HCT116 (cell line): ENCODE measurements at regions not wholly inside any gene's neighbourhood (a gene's known extent, or its start where the extent isn't known, plus 50 kb on each side); places are given as distances from the start of the nearest gene placed in this dataset.

Source experiments
- ATAC-seq: fragments of 200-7000 bp; cut with Tn5 transposase; 2 replicates; pipeline ENCODE4 v1.9.1; 2020; ENCODE audit warnings: mild to moderate bottlenecking, moderate library complexity
- BruUV-seq: library from RNA; stranded (reverse); fragments of 400-500 nt; replicated peaks from 2 replicates; lab custom pipeline; 2021; lab: Mats Ljungman, UMichigan
- CTCF ChIA-PET: fragments of 300-600 bp; sonication (Branson Sonifier 250); formaldehyde crosslinking; loops from one replicate; lab custom pipeline; 2021; ENCODE audit warnings: antibody characterized with exemption; lab: Charles Lee
- POLR2A ChIA-PET: fragments of 300-600, 350-600 bp; sonication (Branson Sonifier 250); formaldehyde crosslinking; loops from one replicate; lab custom pipeline; 2021; ENCODE audit warnings: antibody characterized with exemption; lab: Charles Lee
- RAD21 ChIA-PET, 2 experiments: fragments of 300-600 bp; sonication (Branson Sonifier 250); formaldehyde crosslinking; loops; one replicate each; lab custom pipeline; 2023; ENCODE audit warnings: low total read pairs in 2 of 2; ENCODE audit not compliant: uncharacterized antibody in 2 of 2, unreplicated experiment in 2 of 2, low non-redundant PET in 1 of 2; lab: Charles Lee
- DNase-seq: peaks from one replicate; pipeline ENCODE4 v3.0.0-alpha.2; 2010; ENCODE audit warnings: low read depth, low spot score
- H2AFZ ChIP-seq: fragments of 200-600 bp; shearing (Covaris generic), sonication (generic); 2 replicates; pipeline ENCODE4 v1.6.1; 2017; ENCODE audit warnings: low read depth, mixed run types, mixed read lengths, antibody characterized with exemption, low read length; ENCODE audit not compliant: poor library complexity, severe bottlenecking
- H3K27ac ChIP-seq: 2 replicates; pipeline ENCODE4 v1.5.1; 2012; ENCODE audit warnings: low read depth, low read length
- H3K27me3 ChIP-seq: fragments of 200-600 bp; sonication (generic); 2 replicates; pipeline ENCODE4 v1.6.1; 2016; ENCODE audit warnings: mixed run types, low read length, mixed read lengths; ENCODE audit not compliant: insufficient read depth
- H3K36me3 ChIP-seq, 2 experiments: fragments of 200-500 bp in 1 of 2; fragments of 200-600 bp in 1 of 2; sonication (Bioruptor generic) in 1 of 2; sonication (generic) in 1 of 2; 2 replicates each; pipeline versions ENCODE4 v1.5.1 to v1.6.1; 2014 to 2016; ENCODE audit warnings: low read length in 2 of 2, inconsistent platforms in 1 of 2, mixed read lengths in 1 of 2, mixed run types in 1 of 2; ENCODE audit not compliant: insufficient read depth in 2 of 2, control insufficient read depth in 1 of 2
- H3K4me1 ChIP-seq, 2 experiments: fragments of 200-600 bp in 1 of 2; sonication (generic) in 1 of 2; 2 replicates each; pipeline versions ENCODE4 v1.5.1 to v1.6.1; 2012 to 2017; ENCODE audit warnings: low read length in 2 of 2, inconsistent platforms in 1 of 2, mild to moderate bottlenecking in 1 of 2, mixed read lengths in 1 of 2, mixed run types in 1 of 2, moderate library complexity in 1 of 2; ENCODE audit not compliant: insufficient read depth in 2 of 2, control insufficient read depth in 1 of 2
- H3K4me2 ChIP-seq: fragments of 200-600 bp; sonication (generic); 2 replicates; pipeline ENCODE4 v1.6.1; 2017; ENCODE audit warnings: mixed run types, low read length, mixed read lengths
- H3K4me3 ChIP-seq, 2 experiments: fragments of 200-600 bp in 1 of 2; sonication (generic) in 1 of 2; replicated peaks in 1 of 2; 2 replicates each; pipeline ENCODE4 v1.5.1; 2011 to 2016; ENCODE audit warnings: low read length in 2 of 2, control low read depth in 1 of 2, low read depth in 1 of 2, mild to moderate bottlenecking in 1 of 2, mixed read lengths in 1 of 2, mixed run types in 1 of 2
- H3K79me2 ChIP-seq: fragments of 200-600 bp; sonication (generic); 2 replicates; pipeline ENCODE4 v1.6.1; 2017; ENCODE audit warnings: mild to moderate bottlenecking, mixed run types, low read length, moderate library complexity, mixed read lengths; ENCODE audit not compliant: insufficient read depth
- H3K9ac ChIP-seq: fragments of 200-600 bp; sonication (generic); 2 replicates; pipeline ENCODE4 v1.6.1; 2016; ENCODE audit warnings: low read length, mixed read lengths
- H3K9me2 ChIP-seq: fragments of 200-600 bp; sonication (generic), shearing (Covaris generic); 2 replicates; pipeline ENCODE4 v1.6.1; 2017; ENCODE audit warnings: mixed run types, mild to moderate bottlenecking, moderate library complexity; ENCODE audit not compliant: insufficient read depth
- H3K9me3 ChIP-seq, 2 experiments: fragments of 200-500 bp in 1 of 2; fragments of 200-600 bp in 1 of 2; sonication (Bioruptor generic) in 1 of 2; sonication (generic) in 1 of 2; 2 replicates each; pipeline ENCODE4 v1.6.1; 2014 to 2017; ENCODE audit warnings: low read length in 2 of 2, mixed read lengths in 2 of 2, inconsistent platforms in 1 of 2, low read depth in 1 of 2, mild to moderate bottlenecking in 1 of 2, mixed run types in 1 of 2, moderate library complexity in 1 of 2; ENCODE audit not compliant: control insufficient read depth in 1 of 2, insufficient read depth in 1 of 2
- H4K20me1 ChIP-seq: fragments of 200-600 bp; sonication (generic), shearing (Covaris generic); 2 replicates; pipeline ENCODE4 v1.6.1; 2017; ENCODE audit warnings: mixed run types, mild to moderate bottlenecking, moderate library complexity; ENCODE audit not compliant: insufficient read depth
- CBX3 ChIP-seq: IDR thresholded peaks from 2 replicates; pipeline ENCODE4 v1.6.1; 2012; ENCODE audit warnings: low read depth
- CTCF ChIP-seq, 3 experiments: fragments of 200-600 bp in 1 of 3; sonication (generic) in 1 of 3; IDR thresholded peaks in 2 of 3; conservative IDR thresholded peaks in 1 of 3; 2 replicates each; pipeline ENCODE4 v1.5.1; 2012 to 2017; ENCODE audit warnings: low read depth in 2 of 3, low read length in 2 of 3, antibody characterized with exemption in 1 of 3, borderline replicate concordance in 1 of 3, control low read depth in 1 of 3, mild to moderate bottlenecking in 1 of 3, mixed read lengths in 1 of 3, mixed run types in 1 of 3, moderate library complexity in 1 of 3; ENCODE audit not compliant: insufficient read depth in 1 of 3
- EZH2phosphoT487 ChIP-seq: fragments of 200-600 bp; IDR thresholded peaks from 2 replicates; pipeline ENCODE4 v1.6.1; 2018; ENCODE audit warnings: antibody characterized with exemption, borderline replicate concordance
- FOSL1 ChIP-seq: IDR thresholded peaks from 2 replicates; pipeline ENCODE4 v1.6.1; 2012; ENCODE audit warnings: low read depth
- JUND ChIP-seq: IDR thresholded peaks from 2 replicates; pipeline ENCODE4 v1.6.1; 2012
- POLR2A ChIP-seq: IDR thresholded peaks from 2 replicates; pipeline ENCODE4 v1.7.0; 2011; ENCODE audit warnings: borderline replicate concordance; ENCODE audit not compliant: insufficient read depth, insufficient read length; ENCODE audit errors: extremely low read depth
- POLR2AphosphoS5 ChIP-seq: IDR thresholded peaks from 2 replicates; pipeline ENCODE4 v1.6.1; 2011; ENCODE audit warnings: mild to moderate bottlenecking, low read depth, low read length, moderate library complexity
- RAD21 ChIP-seq: IDR thresholded peaks from 2 replicates; pipeline ENCODE4 v1.6.1; 2012; ENCODE audit warnings: low read depth, mild to moderate bottlenecking
- REST ChIP-seq: IDR thresholded peaks from 2 replicates; pipeline ENCODE4 v1.6.1; 2012; ENCODE audit warnings: low read depth
- SRF ChIP-seq: IDR thresholded peaks from 2 replicates; pipeline ENCODE4 v1.6.1; 2012; ENCODE audit warnings: low read depth
- TCF7L2 ChIP-seq: IDR thresholded peaks from 2 replicates; pipeline ENCODE4 v1.7.0; 2011; ENCODE audit warnings: borderline replicate concordance, inconsistent platforms; ENCODE audit not compliant: insufficient read depth, insufficient read length; ENCODE audit errors: extremely low read depth
- intact Hi-C: fragments of 100-400 bp; cut with micrococcal nuclease; formaldehyde crosslinking; loops from 2 replicates; pipeline ENCODE4 v1.10.0; 2022
- TF ChIP-seq, protein P1 (sequence below): IDR thresholded peaks from 2 replicates; pipeline ENCODE4 v1.6.1; 2012

DNA sequence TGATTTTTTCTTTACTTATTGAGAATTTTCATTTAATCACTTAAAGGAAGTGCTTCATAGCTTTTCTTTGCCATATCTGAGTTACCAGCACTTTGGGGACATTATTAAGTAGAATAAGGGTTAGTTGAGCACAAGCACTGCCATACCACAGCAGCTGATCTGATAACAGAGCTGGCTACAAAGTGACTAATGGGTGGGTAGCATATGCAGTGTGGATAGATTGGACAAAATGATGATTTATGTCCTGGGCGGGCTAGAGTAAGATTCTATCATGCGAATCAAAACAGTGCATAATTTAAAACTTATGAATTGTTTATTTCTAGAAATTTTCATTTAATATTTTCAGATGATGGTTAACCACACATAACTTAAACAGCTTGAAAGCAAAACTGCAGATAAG is 102.2 kb upstream of the SNX7 start:
- no peak for ATAC-seq

More for the DNA sequence above, 102.2 kb upstream of the SNX7 start:
- peaks cover 0 to 3% of the 10 kb centered on the region in 2 experiments; a peak in 1 of 4 replicates for H3K9me3 ChIP-seq
- H3K36me3 ChIP-seq: no peaks in the 10 kb centered on the region
- H3K4me1 ChIP-seq: no peaks in the 10 kb centered on the region
- H4K20me1 ChIP-seq: no peaks in the 10 kb centered on the region
- no peaks in the 10 kb centered on the region for H3K27me3 ChIP-seq
- H3K9me2 ChIP-seq: no peaks in the 10 kb centered on the region
- H3K9ac ChIP-seq: no peak overlapping the region
- DNase-seq: no peak
- H2AFZ ChIP-seq: no peak overlapping the region
- POLR2A ChIA-PET: no interaction called here
- H3K27ac ChIP-seq: no peak overlapping the region
- TF ChIP-seq POLR2AphosphoS5: no peak
- TF ChIP-seq CBX3: no peak
- TF ChIP-seq EZH2phosphoT487: no peak
- no peak for TF ChIP-seq FOSL1
- no peak for TF ChIP-seq REST
- no peak for TF ChIP-seq POLR2A
- TF ChIP-seq SRF: no peak
- TF ChIP-seq TCF7L2: no peak
- TF ChIP-seq JUND: no peak
- TF ChIP-seq RAD21: no peak
- no peak for TF ChIP-seq CTCF (IDR thresholded peaks at IDR 0.05 in 2 of 3, conservative IDR thresholded peaks at IDR 0.05 in 1 of 3; ENCODE audit: borderline replicate concordance in 1 of 3, insufficient read depth in 1 of 3, low read depth in 2 of 3, low read length in 2 of 3)
- TF ChIP-seq, protein P1, sequence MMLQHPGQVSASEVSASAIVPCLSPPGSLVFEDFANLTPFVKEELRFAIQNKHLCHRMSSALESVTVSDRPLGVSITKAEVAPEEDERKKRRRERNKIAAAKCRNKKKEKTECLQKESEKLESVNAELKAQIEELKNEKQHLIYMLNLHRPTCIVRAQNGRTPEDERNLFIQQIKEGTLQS: no peak
- intact Hi-C loops: no loop called here
- RAD21 ChIA-PET: no interaction called here
- no peaks in the 10 kb centered on the region for H3K79me2 ChIP-seq
- BruUV-seq: no TSS peak
- H3K4me3 ChIP-seq: no peak overlapping the region
- CTCF ChIA-PET: no interaction called here
- H3K4me2 ChIP-seq: no peak overlapping the region
